ENCODE measurements at regions not wholly inside any gene's neighbourhood (a gene's known extent, or its start where the extent isn't known, plus 50 kb on each side); places are given as distances from the start of the nearest gene placed in this dataset.
"Not testable (repeated sequence)": the region's sequence is repeated elsewhere in the genome, so short reads cannot be mapped to it uniquely, and the experiment has no call there.

- DNase-seq (ENCODE audit: low read depth, low spot score), result no peak
These were observed 169.9 kb downstream of the MC4R start for GRCh38 chr18:60202708-60203107.

DNA sequence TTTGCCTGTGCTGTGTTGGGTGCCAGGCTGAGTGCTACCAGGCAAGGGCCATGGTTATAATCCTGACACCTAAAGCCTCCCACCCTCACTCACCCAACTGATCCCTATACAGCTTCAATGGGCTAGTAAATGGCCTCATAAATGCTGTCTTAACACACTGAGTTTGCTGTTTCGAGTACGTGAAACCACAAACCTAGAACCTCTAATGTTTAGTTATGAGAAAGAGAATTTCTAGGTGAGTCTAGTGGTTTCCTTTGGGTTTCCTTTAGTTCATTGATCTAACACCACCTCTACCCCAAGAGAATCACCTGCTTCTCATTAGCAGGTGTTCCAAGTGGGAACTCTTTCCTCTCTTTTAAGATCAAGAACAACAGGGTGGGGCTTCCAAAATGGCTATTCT is 172.0 kb downstream of the MC4R start:
- no peak for DNase-seq (ENCODE audit: low read depth, low spot score)

DNA sequence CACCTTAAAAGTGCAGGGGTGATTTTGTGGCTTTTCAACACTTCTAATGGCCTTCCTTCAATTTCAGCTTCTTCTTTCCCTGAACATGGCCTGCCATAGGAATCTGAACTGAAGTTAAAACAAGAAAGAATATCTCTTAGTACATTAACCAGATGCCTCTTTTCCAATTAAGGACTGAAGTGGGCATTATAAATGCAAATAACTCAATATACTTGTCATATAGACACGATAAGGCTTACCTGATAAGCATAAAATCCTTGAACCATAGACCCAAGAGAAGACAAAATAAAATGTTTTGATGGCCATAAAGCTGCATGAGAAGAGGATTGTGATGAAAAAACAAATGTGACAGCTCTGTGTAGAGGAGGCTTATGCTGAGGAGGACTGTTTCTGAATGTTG is 173.1 kb downstream of the MC4R start:
- no peak for DNase-seq (ENCODE audit: low read depth, low spot score)

- no peak for DNase-seq (ENCODE audit: low read depth, low spot score)
These were observed 174.7 kb downstream of the MC4R start for GRCh38 chr18:60197671-60198462.

DNA sequence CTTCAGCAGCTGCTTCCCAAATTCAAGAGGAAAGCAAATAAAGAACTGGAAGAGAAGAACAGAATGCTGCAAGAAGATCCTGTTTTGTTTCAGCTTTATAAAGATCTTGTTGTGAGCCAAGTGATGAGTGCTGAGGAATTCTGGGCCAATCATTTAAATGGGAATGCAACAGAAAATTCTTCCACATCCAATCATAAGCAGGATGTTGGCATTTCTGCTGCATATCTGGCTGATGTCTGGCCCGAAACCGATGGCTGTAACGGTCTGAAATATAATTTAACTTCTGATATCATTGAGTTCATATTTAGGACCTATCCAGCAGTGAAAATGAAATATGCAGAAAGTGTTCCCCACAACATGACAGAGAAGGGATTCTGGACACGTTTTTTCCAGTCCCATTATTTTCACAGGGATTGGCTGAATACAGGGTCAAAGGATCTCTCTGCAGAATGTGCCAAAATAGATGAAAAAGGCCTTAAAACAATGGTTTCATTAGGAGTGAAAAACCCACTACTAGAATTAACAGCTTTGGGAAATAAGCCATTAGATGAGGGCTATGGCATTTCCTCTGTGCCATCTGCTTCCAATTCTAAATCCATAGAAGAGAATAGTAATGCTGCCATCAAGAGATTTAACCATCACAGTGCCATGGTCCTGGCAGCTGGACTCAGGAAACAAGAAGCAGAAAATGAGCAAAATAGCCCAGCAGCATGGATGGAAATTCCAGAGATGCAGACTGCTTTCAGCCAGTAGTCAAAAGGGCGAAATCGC is 175.6 kb downstream of the MC4R start:
- DNase-seq (ENCODE audit: low read depth, low spot score), result no peak

- DNase-seq (ENCODE audit: low read depth, low spot score), result no peak
These were observed 178.8 kb downstream of the MC4R start for GRCh38 chr18:60193780-60194179.

DNA sequence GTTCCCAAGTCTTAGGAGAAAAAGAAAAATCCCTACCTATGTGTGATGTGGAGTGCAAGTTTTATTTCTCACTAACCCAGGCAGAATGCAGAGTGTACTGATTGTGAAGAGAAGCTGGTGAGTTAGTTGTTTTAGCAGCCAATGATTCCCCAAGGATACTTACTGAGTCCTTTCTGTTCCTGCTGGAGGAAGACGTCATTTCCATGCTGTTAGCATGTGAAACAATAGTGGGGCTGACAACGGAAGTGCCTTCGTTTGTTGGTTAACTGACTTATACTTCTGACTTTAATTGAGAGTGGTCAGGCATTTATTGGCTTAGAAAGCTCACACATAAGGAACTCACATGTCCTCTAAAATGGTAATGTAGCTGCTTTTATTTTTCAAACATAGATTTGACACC is 180.6 kb downstream of the MC4R start:
- no peak for DNase-seq (ENCODE audit: low read depth, low spot score)

GRCh38 chr18:60189856-60190255 is 182.7 kb downstream of the MC4R start:
- DNase-seq (ENCODE audit: low read depth, low spot score), result no peak

DNA sequence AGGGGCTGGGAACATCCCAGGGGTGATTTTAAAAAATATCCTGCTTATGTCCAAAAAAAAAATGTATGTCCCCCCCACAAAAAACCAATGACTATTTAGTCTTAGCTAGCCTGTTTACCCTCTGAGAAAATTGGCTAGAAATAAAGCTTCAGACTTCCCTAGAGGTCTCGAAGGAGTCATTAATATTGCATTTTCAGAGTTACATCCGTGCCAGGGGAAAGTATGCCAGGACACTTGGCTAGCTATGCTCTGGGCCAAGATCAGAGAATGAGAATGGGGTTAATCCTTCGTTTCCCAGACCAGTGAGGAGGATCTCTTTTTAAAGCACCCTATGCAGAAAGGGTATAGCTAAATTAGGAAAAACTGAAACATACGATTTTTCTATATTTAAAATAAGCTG is 183.6 kb downstream of the MC4R start:
- DNase-seq (ENCODE audit: low read depth, low spot score), result no peak

GRCh38 chr18:60182223-60182622 is 190.4 kb downstream of the MC4R start:
- no peak for DNase-seq (ENCODE audit: low read depth, low spot score)

- DNase-seq (ENCODE audit: low read depth, low spot score), result no peak
These were observed 191.9 kb downstream of the MC4R start for GRCh38 chr18:60180671-60181070.

- not testable (repeated sequence) for DNase-seq (ENCODE audit: low read depth, low spot score)
These were observed 194.4 kb downstream of the MC4R start for GRCh38 chr18:60178224-60178623.

DNA sequence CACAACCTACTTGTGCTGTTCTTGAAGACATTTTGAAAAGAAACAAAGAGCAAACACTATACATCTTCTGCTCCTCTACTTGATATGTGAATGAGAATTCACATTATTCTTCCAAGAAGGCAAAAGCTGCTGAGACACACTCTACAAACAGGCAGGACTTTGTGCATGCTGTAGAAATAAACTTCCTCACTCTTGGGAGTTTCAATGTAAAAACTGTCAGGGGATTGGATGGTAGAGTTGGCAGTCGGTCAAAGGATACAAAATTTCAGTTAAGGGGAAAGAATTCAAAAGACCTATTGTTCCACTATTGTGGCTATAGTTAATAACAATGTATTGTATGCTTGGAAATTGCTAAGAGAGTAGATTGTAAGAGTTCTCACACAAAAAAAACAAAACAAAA is 196.3 kb downstream of the MC4R start:
- DNase-seq (ENCODE audit: low read depth, low spot score), result no peak

DNA sequence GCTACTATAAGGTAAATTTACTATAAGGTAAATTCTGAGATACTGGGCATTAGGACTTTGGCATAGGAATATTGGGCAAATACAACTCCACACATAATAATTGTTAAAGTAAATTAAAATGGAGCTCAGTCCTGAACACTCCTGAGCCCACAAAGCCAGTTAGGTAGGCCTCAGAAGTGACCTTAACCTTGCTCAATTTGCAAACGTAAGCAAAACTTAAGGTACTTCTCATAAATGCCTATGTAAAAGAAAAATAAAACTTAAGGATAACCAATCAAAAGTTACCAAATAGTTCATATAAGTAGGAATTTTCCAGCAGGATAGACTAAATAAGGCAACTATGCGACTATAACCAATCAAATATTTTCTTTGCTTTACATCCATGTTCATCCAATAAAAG is 197.7 kb downstream of the MC4R start:
- no peak for DNase-seq (ENCODE audit: low read depth, low spot score)

DNA sequence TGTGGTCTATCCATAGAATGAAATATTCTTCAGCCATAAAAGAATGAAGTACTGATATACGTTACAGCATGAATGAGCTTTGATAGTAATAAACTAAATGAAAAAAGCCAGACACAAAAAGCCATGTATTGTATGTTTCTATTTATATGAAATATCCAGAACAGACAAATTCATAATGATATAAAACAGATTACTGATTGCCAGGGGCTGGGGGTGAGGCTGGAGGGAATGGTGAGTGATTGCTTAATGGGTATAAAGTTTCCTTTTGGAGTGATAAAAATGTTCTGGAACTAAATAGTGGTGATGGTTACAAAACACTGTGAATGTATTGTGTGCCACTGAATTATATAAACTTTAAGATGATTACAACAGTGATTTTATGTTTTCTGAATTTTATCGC is 200.5 kb downstream of the MC4R start:
- DNase-seq (ENCODE audit: low read depth, low spot score), result no peak

- DNase-seq (ENCODE audit: low read depth, low spot score), result no peak
These were observed 209.0 kb downstream of the MC4R start for GRCh38 chr18:60163622-60164021.

DNA sequence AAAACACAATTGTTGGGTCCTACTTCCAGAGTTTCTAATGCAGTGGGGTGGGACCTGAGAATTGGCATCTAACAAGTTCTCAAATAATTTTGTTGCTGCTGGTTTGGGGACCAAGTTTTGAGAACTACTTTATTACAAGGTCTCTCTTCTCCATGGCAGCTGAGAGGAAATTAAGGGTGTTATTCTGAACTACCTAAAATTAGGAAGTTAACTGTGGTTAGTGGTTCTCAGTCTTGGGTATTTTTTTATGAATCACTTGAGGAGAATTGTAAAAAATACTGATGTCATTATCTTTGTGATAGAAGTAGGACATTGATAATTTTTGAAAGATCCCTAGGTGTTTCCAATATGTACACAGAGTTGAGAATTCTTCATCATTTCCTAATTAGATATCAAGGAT is 210.2 kb downstream of the MC4R start:
- no peak for DNase-seq (ENCODE audit: low read depth, low spot score)

DNA sequence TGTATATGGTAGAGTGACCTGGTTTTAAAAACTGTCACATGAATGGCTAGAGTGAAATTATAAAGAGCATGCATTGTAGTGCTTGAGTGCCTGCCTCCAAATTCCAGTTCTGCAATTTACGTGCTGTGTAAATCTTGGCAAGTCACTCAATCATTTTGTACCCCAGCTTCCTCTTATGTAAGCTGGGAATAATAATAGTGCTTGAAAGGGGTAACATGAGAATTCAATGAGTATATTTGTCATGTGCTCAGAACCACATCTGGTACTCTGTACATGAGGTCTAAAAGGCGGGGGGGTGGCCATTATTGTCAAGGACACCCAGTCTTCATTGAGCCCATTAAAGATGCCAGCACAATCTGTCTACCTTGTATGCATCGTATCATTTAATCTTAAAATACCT is 214.8 kb downstream of the MC4R start:
- no peak for DNase-seq (ENCODE audit: low read depth, low spot score)

DNA sequence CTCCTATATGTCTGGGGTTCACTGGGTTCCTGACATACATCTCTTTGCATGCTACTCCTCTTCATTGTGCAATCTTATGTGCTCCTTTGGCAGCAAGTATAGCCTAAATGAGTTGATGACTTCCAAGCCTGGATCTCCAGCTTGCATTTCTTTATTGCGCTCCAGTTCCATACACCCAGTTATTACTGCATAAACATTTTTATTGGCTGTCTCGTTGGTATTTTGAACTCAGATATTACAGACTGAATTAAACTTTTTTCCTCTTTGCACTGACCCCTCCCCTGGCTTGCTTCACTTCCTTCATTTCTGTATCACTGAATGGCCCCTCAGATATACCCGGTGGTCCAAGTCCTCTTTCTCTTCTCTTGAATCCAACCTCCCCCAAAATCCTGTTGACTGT is 219.2 kb downstream of the MC4R start:
- no peak for DNase-seq (ENCODE audit: low read depth, low spot score)

- no peak for DNase-seq (ENCODE audit: low read depth, low spot score)
These were observed 223.3 kb downstream of the MC4R start for GRCh38 chr18:60149316-60149715.

DNA sequence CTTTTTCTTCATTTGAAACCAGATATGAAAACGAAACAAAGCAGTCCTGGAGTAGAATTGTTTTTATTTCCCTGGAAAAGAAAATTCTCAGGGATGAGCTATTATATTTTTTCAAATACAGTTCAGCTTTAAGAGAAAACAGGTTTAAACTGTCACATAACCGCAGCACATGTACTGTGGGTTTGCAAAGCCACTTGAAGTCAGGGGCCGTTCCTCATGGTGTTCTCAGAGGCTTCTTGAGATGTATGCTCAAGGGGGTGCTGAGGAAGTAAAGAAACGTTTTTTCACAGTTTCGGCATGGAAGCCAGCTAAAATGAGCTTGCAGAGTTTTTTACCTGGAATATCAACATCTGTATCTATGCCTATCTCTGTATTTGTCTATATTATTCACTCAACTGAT is 225.3 kb downstream of the MC4R start:
- DNase-seq (ENCODE audit: low read depth, low spot score), result no peak

DNA sequence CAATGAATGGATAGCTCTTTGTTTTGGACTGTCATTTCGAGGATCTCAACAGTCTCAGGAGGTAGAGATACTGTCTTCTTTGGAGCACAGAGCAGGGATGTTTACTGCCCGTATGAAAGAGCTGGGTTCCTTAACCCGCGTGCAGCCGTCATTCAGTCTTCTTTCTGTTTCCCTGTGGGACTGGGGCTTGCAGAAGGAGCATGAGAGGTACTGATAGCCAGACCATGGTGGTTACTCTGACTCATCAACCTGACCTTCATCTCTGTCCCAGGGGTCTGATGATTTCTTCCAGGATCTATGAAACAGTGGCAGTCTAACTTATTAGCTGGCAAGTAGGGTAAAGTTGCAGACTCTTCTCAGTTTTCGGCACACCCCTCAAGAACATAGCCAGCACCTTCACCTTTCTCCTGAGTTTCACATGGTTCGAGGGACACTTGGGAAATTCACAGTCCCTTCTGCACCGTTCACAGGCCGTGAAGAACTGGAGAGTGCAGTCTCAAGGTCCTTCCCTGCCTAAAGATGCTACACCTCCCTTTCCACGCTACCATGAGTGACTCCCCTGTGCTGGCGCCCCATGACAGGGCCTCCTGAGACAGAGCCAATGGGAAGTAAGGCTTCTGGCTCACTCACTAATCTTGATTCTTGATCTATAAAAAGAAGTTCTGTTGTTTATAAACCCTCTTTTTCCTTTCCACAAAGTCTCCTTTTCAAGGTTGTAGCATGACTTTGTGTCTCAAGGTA is 226.2 kb downstream of the MC4R start:
- no peak for DNase-seq (ENCODE audit: low read depth, low spot score)
